ENCODE measurements at regions not wholly inside any gene's neighbourhood (a gene's known extent, or its start where the extent isn't known, plus 50 kb on each side); places are given as distances from the start of the nearest gene placed in this dataset.

DNA sequence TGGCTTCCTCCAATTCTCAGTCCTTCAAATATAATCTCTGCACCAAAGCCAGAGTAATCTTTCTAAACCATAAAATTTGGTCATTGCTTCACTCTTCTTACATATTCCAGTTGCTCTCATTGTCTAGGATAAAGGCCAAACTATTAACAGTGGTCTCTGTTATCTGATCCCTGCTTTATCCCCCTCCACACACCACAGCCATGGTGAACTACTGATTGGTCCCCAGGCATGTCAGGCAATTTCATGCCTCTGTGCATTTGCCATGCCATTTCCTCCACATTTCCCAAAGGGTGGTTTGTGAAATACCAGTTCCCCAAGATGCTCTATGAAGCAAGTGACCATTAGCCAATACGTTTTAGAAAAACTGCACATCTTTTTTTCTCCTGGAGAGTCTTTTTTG, 97.0 kb downstream of the FAM181B start:
- no peak overlapping the region for H3K27ac Mint-ChIP-seq
- no peak overlapping the region for H3K27ac ChIP-seq (ENCODE audit: low read length)
- no peak for ATAC-seq (replicated peaks in 1 of 4)
- no peaks in the 10 kb centered on the region for H3K9me3 Mint-ChIP-seq
- H3K36me3 ChIP-seq (ENCODE audit: control insufficient read depth in 2 of 2, extremely low read depth in 1 of 2, insufficient read depth in 1 of 2, low read length in 1 of 2) = no peaks in the 10 kb centered on the region
- no peaks in the 10 kb centered on the region for H3K36me3 Mint-ChIP-seq
- H3K4me3 Mint-ChIP-seq = no peak overlapping the region
- no peak overlapping the region for H3K4me3 ChIP-seq (ENCODE audit: control insufficient read depth in 1 of 2, extremely low read depth in 1 of 2, low read length in 1 of 2)
- peaks cover 16 to 18% of the 10 kb centered on the region in 2 donors for H3K27me3 Mint-ChIP-seq
- no peak for DNase-seq
- H3K4me1 ChIP-seq (ENCODE audit: control insufficient read depth in 1 of 2, extremely low read depth in 1 of 2, insufficient read depth in 2 of 2, low read length in 2 of 2) = no peaks in the 10 kb centered on the region
- H3K9me3 ChIP-seq = no peaks in the 10 kb centered on the region
- ChIA-PET POLR2A (no interaction called here), CTCF (no interaction called here)
- no CpG with 5 or more reads among the region's 1 CpG for WGBS (ENCODE audit: insufficient coverage)
- H3K27me3 ChIP-seq (replicated peaks in 1 of 2; ENCODE audit: control insufficient read depth in 2 of 2, extremely low read depth in 1 of 2, insufficient read depth in 2 of 2, low read length in 1 of 2) = no peaks in the 10 kb centered on the region
- no peaks in the 10 kb centered on the region for H3K4me1 Mint-ChIP-seq

DNA sequence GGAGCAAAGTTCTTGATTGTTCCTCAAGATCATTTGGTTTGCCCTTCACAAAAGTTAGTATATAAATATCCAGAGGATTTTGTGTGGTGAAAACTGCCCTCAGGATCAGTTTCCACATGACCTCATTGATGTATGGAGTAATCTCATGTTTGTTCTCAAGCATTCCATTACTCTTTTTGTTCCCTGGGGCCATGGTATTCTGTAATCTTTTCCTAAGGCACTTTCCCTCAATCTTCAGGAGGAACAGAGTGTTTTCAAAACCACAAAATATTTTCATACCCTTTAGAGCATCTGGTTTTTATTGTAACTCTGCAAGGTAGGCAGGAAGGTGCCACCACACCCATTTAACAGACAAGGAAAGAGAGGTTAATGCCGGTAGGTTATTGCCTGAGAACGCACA, 99.6 kb downstream of the FAM181B start:
- CTCF ChIA-PET = no interaction called here
- H3K4me3 ChIP-seq (ENCODE audit: control insufficient read depth in 1 of 2, extremely low read depth in 1 of 2, low read length in 1 of 2) = no peak overlapping the region
- no peak overlapping the region for H3K4me3 Mint-ChIP-seq
- H3K9me3 ChIP-seq = no peaks in the 10 kb centered on the region
- no peaks in the 10 kb centered on the region for H3K36me3 ChIP-seq (ENCODE audit: control insufficient read depth in 2 of 2, extremely low read depth in 1 of 2, insufficient read depth in 1 of 2, low read length in 1 of 2)
- no CpG with 5 or more reads among the region's 2 CpGs for WGBS (ENCODE audit: insufficient coverage)
- peaks cover 10 to 15% of the 10 kb centered on the region in 2 donors for H3K27me3 Mint-ChIP-seq
- no peak for DNase-seq
- POLR2A ChIA-PET = no interaction called here
- ATAC-seq (replicated peaks in 1 of 4) = no peak
- H3K27ac ChIP-seq (ENCODE audit: low read length) = no peak overlapping the region
- H3K27me3 ChIP-seq (replicated peaks in 1 of 2; ENCODE audit: control insufficient read depth in 2 of 2, extremely low read depth in 1 of 2, insufficient read depth in 2 of 2, low read length in 1 of 2) = no peaks in the 10 kb centered on the region
- H3K36me3 Mint-ChIP-seq = no peaks in the 10 kb centered on the region
- no peaks in the 10 kb centered on the region for H3K4me1 Mint-ChIP-seq
- no peaks in the 10 kb centered on the region for H3K4me1 ChIP-seq (ENCODE audit: control insufficient read depth in 1 of 2, extremely low read depth in 1 of 2, insufficient read depth in 2 of 2, low read length in 2 of 2)
- peaks cover 0 to 2% (median 0%) of the 10 kb centered on the region in 3 donors for H3K9me3 Mint-ChIP-seq
- no peak overlapping the region for H3K27ac Mint-ChIP-seq

DNA sequence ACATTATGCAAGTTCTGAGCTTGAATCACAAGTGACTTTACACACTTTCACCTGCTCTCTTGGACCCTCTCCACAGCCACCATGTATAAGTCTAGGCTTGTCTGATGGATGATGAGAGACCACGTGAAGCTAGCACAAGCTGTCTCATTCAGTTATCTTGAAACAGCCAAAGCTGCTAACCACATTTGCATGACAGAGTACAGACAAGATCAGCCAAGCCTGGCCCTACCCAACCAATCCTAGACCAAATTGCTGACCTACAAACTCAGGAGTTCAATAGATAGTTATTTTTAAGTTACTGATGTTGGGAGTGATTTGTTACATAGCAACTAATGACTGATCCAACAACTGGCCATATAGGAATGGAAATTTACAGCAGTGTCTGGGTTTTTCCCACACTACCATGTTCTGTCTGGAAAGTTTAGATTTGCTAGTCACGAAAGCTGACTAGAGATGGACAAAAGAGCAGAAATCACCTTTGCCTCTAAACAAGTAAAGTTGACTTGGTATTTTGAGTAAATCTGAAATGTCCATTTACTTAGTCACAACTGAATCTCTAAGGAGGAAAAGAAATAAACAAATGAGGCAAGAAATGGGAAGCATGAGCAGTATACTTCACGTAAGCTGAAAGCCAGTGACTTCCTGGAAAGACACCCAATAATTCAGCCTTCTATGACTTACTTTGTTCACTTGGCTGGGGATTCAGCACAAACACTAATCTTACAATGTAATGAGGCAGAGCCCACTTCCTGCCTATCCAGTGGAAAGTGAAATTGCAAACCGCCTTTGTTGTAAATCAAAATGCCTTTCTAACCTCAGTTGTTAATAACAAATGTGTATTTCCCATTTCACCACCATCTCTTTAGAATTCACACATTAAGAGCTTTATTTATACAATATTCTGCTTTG, 101.7 kb downstream of the FAM181B start:
- H3K36me3 ChIP-seq (ENCODE audit: control insufficient read depth in 2 of 2, extremely low read depth in 1 of 2, insufficient read depth in 1 of 2, low read length in 1 of 2) = no peaks in the 10 kb centered on the region
- no peak for DNase-seq
- ChIA-PET CTCF (no interaction called here), POLR2A (no interaction called here)
- H3K9me3 Mint-ChIP-seq = peaks cover 3 to 10% (median 9%) of the 10 kb centered on the region in 3 donors
- WGBS (ENCODE audit: insufficient coverage) = no CpG with 5 or more reads among the region's 4 CpGs
- H3K27me3 ChIP-seq (replicated peaks in 1 of 2; ENCODE audit: control insufficient read depth in 2 of 2, extremely low read depth in 1 of 2, insufficient read depth in 2 of 2, low read length in 1 of 2) = no peaks in the 10 kb centered on the region
- no peak overlapping the region for H3K27ac ChIP-seq (ENCODE audit: low read length)
- H3K4me3 Mint-ChIP-seq = no peak overlapping the region
- H3K4me1 ChIP-seq (ENCODE audit: control insufficient read depth in 1 of 2, extremely low read depth in 1 of 2, insufficient read depth in 2 of 2, low read length in 2 of 2) = no peaks in the 10 kb centered on the region
- H3K36me3 Mint-ChIP-seq = no peaks in the 10 kb centered on the region
- H3K9me3 ChIP-seq = no peaks in the 10 kb centered on the region
- ATAC-seq (replicated peaks in 1 of 4) = no peak
- no peak overlapping the region for H3K4me3 ChIP-seq (ENCODE audit: control insufficient read depth in 1 of 2, extremely low read depth in 1 of 2, low read length in 1 of 2)
- no peak overlapping the region for H3K27ac Mint-ChIP-seq
- no peaks in the 10 kb centered on the region for H3K4me1 Mint-ChIP-seq
- peaks cover 5 to 6% of the 10 kb centered on the region in 2 donors for H3K27me3 Mint-ChIP-seq

DNA sequence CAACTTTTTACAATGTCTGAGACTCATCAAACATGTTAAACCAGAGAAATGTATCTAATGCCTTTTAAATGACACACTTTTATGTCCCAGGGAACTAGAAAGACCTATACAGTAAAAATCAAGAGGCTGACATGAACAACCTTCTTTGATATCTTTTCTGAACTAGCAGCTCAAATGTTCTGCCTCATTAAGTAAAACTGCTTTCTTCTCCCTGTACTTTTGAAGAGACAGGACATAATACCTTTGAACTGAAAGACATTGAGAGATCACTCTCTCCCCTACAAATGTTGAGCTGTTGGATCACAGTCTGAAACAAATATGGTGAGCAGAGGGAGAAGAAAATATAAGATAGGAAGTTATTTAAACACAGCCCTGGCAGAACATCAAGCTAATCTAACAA, 123.0 kb downstream of the FAM181B start:
- ATAC-seq (replicated peaks in 1 of 4) = no peak
- no peak overlapping the region for H3K4me3 Mint-ChIP-seq
- no peaks in the 10 kb centered on the region for H3K36me3 Mint-ChIP-seq

DNA sequence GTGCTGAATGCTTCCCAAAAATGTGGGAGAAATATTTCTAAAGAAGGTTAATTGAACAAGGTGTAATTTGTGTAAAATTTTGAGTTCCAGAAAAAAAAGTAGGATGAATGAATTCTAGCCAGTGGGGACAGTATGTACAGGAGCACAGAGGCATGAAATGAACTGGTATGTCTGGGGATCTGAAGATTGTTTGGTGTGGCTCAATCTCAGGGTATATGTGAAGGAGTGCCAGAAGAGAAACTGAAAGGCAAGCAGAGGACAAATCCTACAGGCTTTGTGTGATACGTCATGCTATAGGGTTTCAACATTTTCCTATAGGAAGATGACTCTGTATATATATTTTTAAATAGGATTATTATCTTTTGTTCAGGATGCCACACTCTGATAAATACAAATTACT, 126.9 kb downstream of the FAM181B start:
- WGBS (ENCODE audit: insufficient coverage) = no CpG with 5 or more reads among the region's 1 CpG
- CTCF ChIA-PET = no interaction called here

More for the DNA sequence above, 123.0 kb downstream of the FAM181B start:
- no peak overlapping the region for H3K4me3 ChIP-seq (ENCODE audit: control insufficient read depth in 1 of 2, extremely low read depth in 1 of 2, low read length in 1 of 2)
- H3K9me3 Mint-ChIP-seq = no peaks in the 10 kb centered on the region
- POLR2A ChIA-PET = no interaction called here
- H3K27ac Mint-ChIP-seq = no peak overlapping the region
- H3K27ac ChIP-seq (ENCODE audit: low read length) = no peak overlapping the region
- H3K27me3 ChIP-seq (replicated peaks in 1 of 2; ENCODE audit: control insufficient read depth in 2 of 2, extremely low read depth in 1 of 2, insufficient read depth in 2 of 2, low read length in 1 of 2) = no peaks in the 10 kb centered on the region
- no peaks in the 10 kb centered on the region for H3K4me1 Mint-ChIP-seq
- no peaks in the 10 kb centered on the region for H3K4me1 ChIP-seq (ENCODE audit: control insufficient read depth in 1 of 2, extremely low read depth in 1 of 2, insufficient read depth in 2 of 2, low read length in 2 of 2)
- H3K36me3 ChIP-seq (ENCODE audit: control insufficient read depth in 2 of 2, extremely low read depth in 1 of 2, insufficient read depth in 1 of 2, low read length in 1 of 2) = no peaks in the 10 kb centered on the region
- H3K27me3 Mint-ChIP-seq = peaks cover 1 to 4% of the 10 kb centered on the region in 2 donors
- no peaks in the 10 kb centered on the region for H3K9me3 ChIP-seq
- no peak for DNase-seq
- CTCF ChIA-PET = no interaction called here

DNA sequence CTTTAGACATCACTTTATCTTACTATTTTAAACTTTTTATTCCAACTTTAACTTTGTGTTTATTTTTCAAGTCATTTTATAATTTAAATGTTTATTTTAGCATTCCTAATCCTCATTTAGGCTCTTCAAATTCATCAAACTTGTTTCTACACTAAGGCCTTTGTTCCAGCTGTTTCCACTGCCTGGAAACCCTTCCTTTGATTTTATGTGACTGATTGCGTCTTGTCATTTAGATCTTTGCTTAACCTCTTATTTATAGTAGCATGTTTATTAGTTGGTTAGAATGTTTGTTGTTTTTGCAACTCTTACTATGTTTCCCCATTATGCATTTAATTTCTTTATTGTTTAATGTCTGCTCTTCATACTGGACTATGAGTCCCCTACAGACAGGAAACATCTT, 132.0 kb downstream of the FAM181B start:
- Histone ChIP-seq H3K27ac (ENCODE audit: low read length) (no peak overlapping the region), H3K36me3 (ENCODE audit: control insufficient read depth in 2 of 2, extremely low read depth in 1 of 2, insufficient read depth in 1 of 2, low read length in 1 of 2) (no peaks in the 10 kb centered on the region), H3K27me3 (replicated peaks in 1 of 2; ENCODE audit: control insufficient read depth in 2 of 2, extremely low read depth in 1 of 2, insufficient read depth in 2 of 2, low read length in 1 of 2) (no peaks in the 10 kb centered on the region), H3K4me3 (ENCODE audit: control insufficient read depth in 1 of 2, extremely low read depth in 1 of 2, low read length in 1 of 2) (no peak overlapping the region), H3K4me1 (ENCODE audit: control insufficient read depth in 1 of 2, extremely low read depth in 1 of 2, insufficient read depth in 2 of 2, low read length in 2 of 2) (no peaks in the 10 kb centered on the region), H3K9me3 (no peaks in the 10 kb centered on the region)
- H3K36me3 Mint-ChIP-seq = no peaks in the 10 kb centered on the region
- CTCF ChIA-PET = no interaction called here
- no peaks in the 10 kb centered on the region for H3K9me3 Mint-ChIP-seq
- H3K4me1 Mint-ChIP-seq = no peaks in the 10 kb centered on the region
- H3K4me3 Mint-ChIP-seq = no peak overlapping the region
- ATAC-seq (replicated peaks in 1 of 4) (no peak), DNase-seq (no peak)
- peaks cover 0 to 3% of the 10 kb centered on the region in 2 donors for H3K27me3 Mint-ChIP-seq
- WGBS (ENCODE audit: insufficient coverage) = no CpG with 5 or more reads among the region's 1 CpG
- POLR2A ChIA-PET = no interaction called here
- no peak overlapping the region for H3K27ac Mint-ChIP-seq

More for the DNA sequence above, 126.9 kb downstream of the FAM181B start:
- Histone ChIP-seq H3K4me3 (ENCODE audit: control insufficient read depth in 1 of 2, extremely low read depth in 1 of 2, low read length in 1 of 2) (no peak overlapping the region), H3K27me3 (replicated peaks in 1 of 2; ENCODE audit: control insufficient read depth in 2 of 2, extremely low read depth in 1 of 2, insufficient read depth in 2 of 2, low read length in 1 of 2) (no peaks in the 10 kb centered on the region), H3K27ac (ENCODE audit: low read length) (no peak overlapping the region), H3K9me3 (no peaks in the 10 kb centered on the region), H3K36me3 (ENCODE audit: control insufficient read depth in 2 of 2, extremely low read depth in 1 of 2, insufficient read depth in 1 of 2, low read length in 1 of 2) (no peaks in the 10 kb centered on the region), H3K4me1 (ENCODE audit: control insufficient read depth in 1 of 2, extremely low read depth in 1 of 2, insufficient read depth in 2 of 2, low read length in 2 of 2) (no peaks in the 10 kb centered on the region)
- Mint-ChIP-seq H3K4me1 (no peaks in the 10 kb centered on the region), H3K9me3 (no peaks in the 10 kb centered on the region), H3K36me3 (no peaks in the 10 kb centered on the region), H3K4me3 (no peak overlapping the region), H3K27ac (no peak overlapping the region), H3K27me3 (peaks cover 1 to 7% of the 10 kb centered on the region in 2 donors)
- no peak for ATAC-seq (replicated peaks in 1 of 4)
- POLR2A ChIA-PET = no interaction called here
- DNase-seq = no peak
